Esophagus muscularis mucosa (tissue), 4 donors: ENCODE measurements at regions not wholly inside any gene's neighbourhood (a gene's known extent, or its start where the extent isn't known, plus 50 kb on each side); places are given as distances from the start of the nearest gene placed in this dataset.
"Not testable (repeated sequence)": the region's sequence is repeated elsewhere in the genome, so short reads cannot be mapped to it uniquely, and the experiment has no call there.

Experiments used
- CTCF ChIP-seq, 3 experiments: fragments of 200-600 bp in 2 of 3; fragments of 450-650 bp in 1 of 3; sonication (generic) in 2 of 3; IDR thresholded peaks; one replicate each; pipeline ENCODE4 v1.5.1; 2017 to 2019; ENCODE audit warnings: antibody characterized with exemption in 3 of 3, mild to moderate bottlenecking in 2 of 3, moderate library complexity in 1 of 3
- EP300 ChIP-seq: sonication (generic); formaldehyde crosslinking; IDR thresholded peaks from one replicate; pipeline ENCODE4 v1.6.1; 2017; ENCODE audit warnings: antibody characterized with exemption
- POLR2AphosphoS5 ChIP-seq, 2 donors: sonication (generic); formaldehyde crosslinking; IDR thresholded peaks; one replicate each; pipeline ENCODE4 v1.6.1; 2017; ENCODE audit warnings: antibody characterized with exemption in 2 of 2

GRCh38 chr16:29141121-29141520 is 156.3 kb downstream of the LAT start:
- not testable (repeated sequence) for TF ChIP-seq CTCF (IDR thresholded peaks at IDR 0.05); EP300; POLR2AphosphoS5 (IDR thresholded peaks at IDR 0.05)
